Transverse colon (tissue), 4 donors: ENCODE measurements at regions not wholly inside any gene's neighbourhood (a gene's known extent, or its start where the extent isn't known, plus 50 kb on each side); places are given as distances from the start of the nearest gene placed in this dataset.

Source experiments
- DNase-seq: peaks from one replicate; pipeline ENCODE4 v3.0.0-alpha.2; 2019
- H3K27ac ChIP-seq, 4 donors: fragments of 200-600 bp; sonication (generic); 2 replicates each; pipeline ENCODE4 v1.5.1; 2016 to 2018; ENCODE audit warnings: inconsistent platforms in 4 of 4
- H3K27me3 ChIP-seq: fragments of 200-600 bp; sonication (generic); 2 replicates; pipeline ENCODE4 v1.5.1; 2017; ENCODE audit warnings: inconsistent platforms
- H3K36me3 ChIP-seq, 4 donors: fragments of 200-600 bp; sonication (generic); 2 replicates each; pipeline ENCODE4 v1.5.1; 2017 to 2019; ENCODE audit warnings: inconsistent platforms in 4 of 4
- H3K4me1 ChIP-seq, 4 donors: fragments of 200-600 bp; sonication (generic); 2 replicates each; pipeline ENCODE4 v1.5.1; 2017 to 2020; ENCODE audit warnings: inconsistent platforms in 4 of 4
- H3K4me3 ChIP-seq, 4 donors: fragments of 200-600 bp; sonication (generic); 1 replicate in 1 of 4; 2 replicates in 3 of 4; pipeline versions ENCODE4 v1.5.1 to v1.6.1; 2017 to 2019; ENCODE audit warnings: inconsistent platforms in 4 of 4
- H3K9me3 ChIP-seq, 2 donors: fragments of 200-600 bp; sonication (generic); 2 replicates each; pipeline ENCODE4 v1.5.1; 2017 to 2019; ENCODE audit warnings: inconsistent platforms in 2 of 2
- CTCF ChIP-seq, 5 experiments: fragments of 200-600 bp in 3 of 5; fragments of 450-650 bp in 2 of 5; sonication (generic) in 3 of 5; IDR thresholded peaks; 1 replicate in 2 of 5; 2 replicates in 3 of 5; pipeline ENCODE4 v1.5.1; 2016 to 2017; ENCODE audit warnings: antibody characterized with exemption in 5 of 5, inconsistent platforms in 3 of 5, mild to moderate bottlenecking in 2 of 5, moderate library complexity in 1 of 5
- EP300 ChIP-seq: sonication (generic); formaldehyde crosslinking; IDR thresholded peaks from one replicate; pipeline ENCODE4 v1.6.1; 2017; ENCODE audit warnings: antibody characterized with exemption, low read depth
- POLR2A ChIP-seq: fragments of 450-650 bp; IDR thresholded peaks from one replicate; pipeline ENCODE4 v1.6.1; 2016; ENCODE audit warnings: antibody characterized with exemption, mild to moderate bottlenecking, moderate library complexity
- POLR2AphosphoS5 ChIP-seq, 3 donors: sonication (generic); formaldehyde crosslinking; IDR thresholded peaks; one replicate each; pipeline ENCODE4 v1.6.1; 2016; ENCODE audit warnings: antibody characterized with exemption in 3 of 3
- WGBS, 2 donors: methylation state at CpG; one replicate each; pipeline ENCODE4 v1.1.5; 2018; ENCODE audit warnings: low coverage in 1 of 2; 5-methylcytosine and 5-hydroxymethylcytosine counted together
- in situ Hi-C, 4 donors: fragments of 200-750 bp; cut with MboI; loops; one replicate each; pipeline versions ENCODE4 v1.15.0 to v1.15.1; 2017; ENCODE audit warnings: low sequenced_read_pairs in 3 of 4, low pct_ligation_motif_present in 1 of 4, low pct_unique_long_range_greater_than_20kb in 1 of 4
- intact Hi-C: fragments of 100-400 bp; cut with DNase I; formaldehyde crosslinking; loops from one replicate; pipeline ENCODE4 v1.15.1; 2023; ENCODE audit warnings: low total_unique reads

- Histone ChIP-seq H3K27me3 (peaks cover 65% of the 10 kb centered on the region), H3K36me3 (no peaks in the 10 kb centered on the region), H3K4me3 (no peak overlapping the region), H3K27ac (no peak overlapping the region), H3K9me3 (no peaks in the 10 kb centered on the region), H3K4me1 (peaks cover 0 to 12% (median 4%) of the 10 kb centered on the region in 4 donors)
- in situ Hi-C loops (no loop called here), intact Hi-C loops (no loop called here)
- no peak for TF ChIP-seq EP300
- no peak for TF ChIP-seq POLR2AphosphoS5 (IDR thresholded peaks at IDR 0.05)
- TF ChIP-seq CTCF (IDR thresholded peaks at IDR 0.05) = no peak
- no peak for TF ChIP-seq POLR2A
- WGBS, 2 donors = 69 to 80% methylated on average over 1 to 8 of the region's 8 CpGs
- DNase-seq = no peak
These were observed 69.2 kb downstream of the ISG20 start for GRCh38 chr15:88707771-88708654.

GRCh38 chr15:88708655-88709054 lies 69.8 kb downstream of the ISG20 start:
- no peak for DNase-seq
- intact Hi-C loops (no loop called here), in situ Hi-C loops (no loop called here)

GRCh38 chr15:88710027-88710715 lies 71.4 kb downstream of the ISG20 start:
- intact Hi-C loops = no loop called here
- Histone ChIP-seq H3K36me3 (no peaks in the 10 kb centered on the region), H3K4me1 (peaks cover 0 to 9% (median 3%) of the 10 kb centered on the region in 4 donors), H3K27ac (no peak overlapping the region), H3K27me3 (peaks cover 53% of the 10 kb centered on the region), H3K4me3 (no peak overlapping the region), H3K9me3 (no peaks in the 10 kb centered on the region)
- in situ Hi-C loops = no loop called here
- WGBS, 2 donors = 66 to 75% methylated on average over 5 to 10 of the region's 10 CpGs
- TF ChIP-seq POLR2A (no peak), CTCF (IDR thresholded peaks at IDR 0.05) (no peak), EP300 (no peak), POLR2AphosphoS5 (IDR thresholded peaks at IDR 0.05) (no peak)
- DNase-seq = no peak

More at GRCh38 chr15:88708655-88709054, 69.8 kb downstream of the ISG20 start:
- no peak for TF ChIP-seq POLR2A
- no peak for TF ChIP-seq CTCF (IDR thresholded peaks at IDR 0.05)
- no peak for TF ChIP-seq POLR2AphosphoS5 (IDR thresholded peaks at IDR 0.05)
- no peak for TF ChIP-seq EP300
- Histone ChIP-seq H3K4me3 (no peak overlapping the region), H3K4me1 (peaks cover 0 to 12% (median 4%) of the 10 kb centered on the region in 4 donors), H3K36me3 (no peaks in the 10 kb centered on the region), H3K9me3 (no peaks in the 10 kb centered on the region), H3K27me3 (peaks cover 66% of the 10 kb centered on the region), H3K27ac (no peak overlapping the region)
- 57% methylated on average over 8 of the region's 8 CpGs; no CpG with 5 or more reads in 1 of the 2 donors for WGBS, 2 donors

GRCh38 chr15:88711806-88712205 lies 73.0 kb downstream of the ISG20 start:
- no peaks in the 10 kb centered on the region for H3K4me1 ChIP-seq
- in situ Hi-C loops (no loop called here), intact Hi-C loops (no loop called here)
- H3K4me3 ChIP-seq = no peak overlapping the region
- DNase-seq = no peak
- H3K27me3 ChIP-seq = peaks cover 38% of the 10 kb centered on the region
- H3K9me3 ChIP-seq = no peaks in the 10 kb centered on the region
- no peak overlapping the region for H3K27ac ChIP-seq
- 40 to 62% methylated on average over 1 to 4 of the region's 4 CpGs for WGBS, 2 donors
- H3K36me3 ChIP-seq = no peaks in the 10 kb centered on the region
- TF ChIP-seq POLR2AphosphoS5 (IDR thresholded peaks at IDR 0.05) = no peak
- no peak for TF ChIP-seq CTCF (IDR thresholded peaks at IDR 0.05)
- TF ChIP-seq POLR2A = no peak
- no peak for TF ChIP-seq EP300
